Esophagus squamous epithelium (tissue), 5 donors: ENCODE measurements at regions not wholly inside any gene's neighbourhood (a gene's known extent, or its start where the extent isn't known, plus 50 kb on each side); places are given as distances from the start of the nearest gene placed in this dataset.
"Not testable (repeated sequence)": the region's sequence is repeated elsewhere in the genome, so short reads cannot be mapped to it uniquely, and the experiment has no call there.

Experiments
- DNase-seq: peaks from one replicate; lab custom pipeline; 2025; lab: John Stamatoyannopoulos, UW
- H3K27ac ChIP-seq, 4 donors: fragments of 200-600 bp; sonication (generic); one replicate each; pipeline ENCODE4 v1.5.1; 2016 to 2019; ENCODE audit warnings: mild to moderate bottlenecking in 1 of 4
- H3K27me3 ChIP-seq, 4 donors: fragments of 200-600 bp; sonication (generic); 1 replicate in 3 of 4; 2 replicates in 1 of 4; pipeline versions ENCODE4 v1.5.1 to v1.6.0; 2017 to 2021; ENCODE audit warnings: antibody characterized with exemption in 1 of 4
- H3K36me3 ChIP-seq, 3 donors: fragments of 200-600 bp; sonication (generic); one replicate each; pipeline ENCODE4 v1.5.1; 2016 to 2019
- H3K4me1 ChIP-seq, 3 donors: fragments of 200-600 bp; sonication (generic); one replicate each; pipeline ENCODE4 v1.5.1; 2017 to 2019
- H3K4me3 ChIP-seq, 4 donors: fragments of 200-600 bp; sonication (generic); 1 replicate in 3 of 4; 2 replicates in 1 of 4; pipeline ENCODE4 v1.5.1; 2016 to 2019; ENCODE audit warnings: mild to moderate bottlenecking in 2 of 4, moderate library complexity in 1 of 4
- H3K9me3 ChIP-seq, 3 donors: fragments of 200-600 bp; sonication (generic); one replicate each; pipeline ENCODE4 v1.5.1; 2016 to 2019
- CTCF ChIP-seq, 6 experiments: fragments of 450-650 bp in 4 of 6; fragments of 200-600 bp in 2 of 6; sonication (generic) in 2 of 6; IDR thresholded peaks; one replicate each; pipeline ENCODE4 v1.5.1; 2016 to 2019; ENCODE audit warnings: antibody characterized with exemption in 6 of 6, mild to moderate bottlenecking in 4 of 6, moderate library complexity in 4 of 6
- POLR2A ChIP-seq, 4 donors: fragments of 450-650 bp; IDR thresholded peaks; one replicate each; pipeline ENCODE4 v1.6.1; 2017; ENCODE audit warnings: antibody characterized with exemption in 4 of 4, mild to moderate bottlenecking in 4 of 4, moderate library complexity in 3 of 4
- WGBS, 2 donors: methylation state at CpG; one replicate each; pipeline ENCODE4 v1.1.5; 2018; 5-methylcytosine and 5-hydroxymethylcytosine counted together
- intact Hi-C: fragments of 100-400 bp; cut with DNase I; formaldehyde crosslinking; loops from one replicate; pipeline ENCODE4 v1.15.0; 2022
- donor health status: DM: yes; HTN: yes; CAD: no.

- no peak for TF ChIP-seq CTCF (IDR thresholded peaks at IDR 0.05)
- no peak for TF ChIP-seq POLR2A (IDR thresholded peaks at IDR 0.05)
Observed at GRCh38 chrX:77070202-77070918, 376.8 kb upstream of the FGF16 start.

GRCh38 chrX:77076896-77077295, 370.3 kb upstream of the FGF16 start:
- Histone ChIP-seq H3K4me1 (no peaks in the 10 kb centered on the region), H3K9me3 (peaks cover 0 to 7% (median 4%) of the 10 kb centered on the region in 3 donors), H3K36me3 (no peaks in the 10 kb centered on the region), H3K27me3 (no peaks in the 10 kb centered on the region), H3K4me3 (no peak overlapping the region), H3K27ac (no peak overlapping the region)
- no peak for TF ChIP-seq POLR2A (IDR thresholded peaks at IDR 0.05)
- no peak for TF ChIP-seq CTCF (IDR thresholded peaks at IDR 0.05)
- intact Hi-C loops: no loop called here
- WGBS, 2 donors: 40% methylated on average over 1 of the region's 2 CpGs; no CpG with 5 or more reads in 1 of the 2 donors
- no peak for DNase-seq

More at GRCh38 chrX:77070202-77070918, 376.8 kb upstream of the FGF16 start:
- Histone ChIP-seq H3K4me1 (no peaks in the 10 kb centered on the region), H3K36me3 (no peaks in the 10 kb centered on the region), H3K9me3 (no peaks in the 10 kb centered on the region), H3K4me3 (no peak overlapping the region), H3K27me3 (no peaks in the 10 kb centered on the region), H3K27ac (no peak overlapping the region)
- DNase-seq: no peak
- 19 to 32% methylated on average over 3 of the region's 3 CpGs for WGBS, 2 donors
- intact Hi-C loops: no loop called here

GRCh38 chrX:77081237-77081636, 366.0 kb upstream of the FGF16 start:
- intact Hi-C loops, H3K27ac ChIP-seq, H3K4me3 ChIP-seq, H3K36me3 ChIP-seq, DNase-seq, H3K4me1 ChIP-seq, H3K27me3 ChIP-seq: not testable (repeated sequence)
- 41 to 83% methylated on average over 1 to 3 of the region's 3 CpGs for WGBS, 2 donors
- peaks cover 0 to 12% (median 4%) of the 10 kb centered on the region in 3 donors for H3K9me3 ChIP-seq

- no peak overlapping the region for H3K27ac ChIP-seq
- no peaks in the 10 kb centered on the region for H3K27me3 ChIP-seq
- WGBS, 2 donors: 45 to 84% methylated on average over 4 of the region's 4 CpGs
- no peak for TF ChIP-seq CTCF (IDR thresholded peaks at IDR 0.05)
- TF ChIP-seq POLR2A (IDR thresholded peaks at IDR 0.05): no peak
- peaks cover 0 to 12% (median 4%) of the 10 kb centered on the region in 3 donors for H3K9me3 ChIP-seq
- DNase-seq: no peak
- no peak overlapping the region for H3K4me3 ChIP-seq
- no peaks in the 10 kb centered on the region for H3K36me3 ChIP-seq
- no peaks in the 10 kb centered on the region for H3K4me1 ChIP-seq
- intact Hi-C loops: no loop called here
Observed at GRCh38 chrX:77085372-77085771, 361.8 kb upstream of the FGF16 start.

- Histone ChIP-seq H3K4me1 (no peaks in the 10 kb centered on the region), H3K27me3 (no peaks in the 10 kb centered on the region), H3K27ac (peak overlapping the region in 2 of 4 donors; percentile 38 to 48), H3K4me3 (no peak overlapping the region), H3K9me3 (no peaks in the 10 kb centered on the region), H3K36me3 (no peaks in the 10 kb centered on the region)
- TF ChIP-seq POLR2A (IDR thresholded peaks at IDR 0.05) (no peak), CTCF (IDR thresholded peaks at IDR 0.05) (no peak)
- 48 to 58% methylated on average over 4 to 7 of the region's 7 CpGs for WGBS, 2 donors
- intact Hi-C loops: no loop called here
- no peak for DNase-seq
Observed at GRCh38 chrX:77087529-77088169, 359.5 kb upstream of the FGF16 start.
